ENCODE measurements at regions not wholly inside any gene's neighbourhood (a gene's known extent, or its start where the extent isn't known, plus 50 kb on each side); places are given as distances from the start of the nearest gene placed in this dataset.

- no peak for DNase-seq (ENCODE audit: low read depth)
These were observed 206.4 kb downstream of the NHLRC3 start for GRCh38 chr13:39244561-39245230.

GRCh38 chr13:39245688-39246087 lies 207.4 kb downstream of the NHLRC3 start:
- DNase-seq (ENCODE audit: low read depth): no peak

GRCh38 chr13:39249982-39250381 lies 211.7 kb downstream of the NHLRC3 start:
- no peak for DNase-seq (ENCODE audit: low read depth)

GRCh38 chr13:39250440-39250839 lies 212.2 kb downstream of the NHLRC3 start:
- no peak for DNase-seq (ENCODE audit: low read depth)

GRCh38 chr13:39251340-39251739 lies 213.1 kb downstream of the NHLRC3 start:
- no peak for DNase-seq (ENCODE audit: low read depth)

GRCh38 chr13:39253774-39254173 lies 215.5 kb downstream of the NHLRC3 start:
- DNase-seq (ENCODE audit: low read depth): no peak

GRCh38 chr13:39254601-39255000 lies 216.3 kb downstream of the NHLRC3 start:
- DNase-seq (ENCODE audit: low read depth): no peak

- DNase-seq (ENCODE audit: low read depth): no peak
These were observed 219.4 kb downstream of the NHLRC3 start for GRCh38 chr13:39257642-39258041.

- no peak for DNase-seq (ENCODE audit: low read depth)
These were observed 221.3 kb downstream of the NHLRC3 start for GRCh38 chr13:39259371-39260140.

GRCh38 chr13:39263033-39263432 lies 224.8 kb downstream of the NHLRC3 start:
- no peak for DNase-seq (ENCODE audit: low read depth)

GRCh38 chr13:39263531-39263930 lies 225.3 kb downstream of the NHLRC3 start:
- no peak for DNase-seq (ENCODE audit: low read depth)

- DNase-seq (ENCODE audit: low read depth): no peak
These were observed 228.2 kb downstream of the NHLRC3 start for GRCh38 chr13:39266426-39266825.

- no peak for DNase-seq (ENCODE audit: low read depth)
These were observed 230.1 kb downstream of the NHLRC3 start for GRCh38 chr13:39268398-39268797.

GRCh38 chr13:39269004-39269403 lies 230.7 kb downstream of the NHLRC3 start:
- DNase-seq (ENCODE audit: low read depth): no peak

GRCh38 chr13:39269411-39269810 lies 231.2 kb downstream of the NHLRC3 start:
- no peak for DNase-seq (ENCODE audit: low read depth)

- no peak for DNase-seq (ENCODE audit: low read depth)
These were observed 234.7 kb downstream of the NHLRC3 start for GRCh38 chr13:39272994-39273393.

- DNase-seq (ENCODE audit: low read depth): no peak
These were observed 235.9 kb downstream of the NHLRC3 start for GRCh38 chr13:39273953-39274738.

- DNase-seq (ENCODE audit: low read depth): no peak
These were observed 236.6 kb downstream of the NHLRC3 start for GRCh38 chr13:39274739-39275325.

- DNase-seq (ENCODE audit: low read depth): no peak
These were observed 240.8 kb downstream of the NHLRC3 start for GRCh38 chr13:39279077-39279476.

GRCh38 chr13:39281539-39282150 lies 243.4 kb downstream of the NHLRC3 start:
- peak; percentile 30 for DNase-seq (ENCODE audit: low read depth)

GRCh38 chr13:39282400-39282972 lies 244.2 kb downstream of the NHLRC3 start:
- DNase-seq (ENCODE audit: low read depth): peak; percentile 18

GRCh38 chr13:39283072-39283471 lies 244.8 kb downstream of the NHLRC3 start:
- DNase-seq (ENCODE audit: low read depth): no peak

All from CMK (cell line).